GM21381 (cell line): ENCODE measurements at regions not wholly inside any gene's neighbourhood (a gene's known extent, or its start where the extent isn't known, plus 50 kb on each side); places are given as distances from the start of the nearest gene placed in this dataset.

Source experiments
- ATAC-seq: cut with Tn5 transposase; IDR thresholded peaks from one replicate; pipeline ENCODE4 v1.9.1; 2021; ENCODE audit warnings: mild to moderate bottlenecking, moderate library complexity; ENCODE audit not compliant: unreplicated experiment

GRCh38 chr4:135824759-135825296, 1623.2 kb upstream of the PABPC4L start:
- no peak for ATAC-seq

GRCh38 chr4:135804785-135805184, 1603.2 kb upstream of the PABPC4L start:
- no peak for ATAC-seq

GRCh38 chr4:135777361-135777760, 1575.8 kb upstream of the PABPC4L start:
- ATAC-seq: no peak

GRCh38 chr4:135775909-135776308, 1574.3 kb upstream of the PABPC4L start:
- no peak for ATAC-seq

DNA sequence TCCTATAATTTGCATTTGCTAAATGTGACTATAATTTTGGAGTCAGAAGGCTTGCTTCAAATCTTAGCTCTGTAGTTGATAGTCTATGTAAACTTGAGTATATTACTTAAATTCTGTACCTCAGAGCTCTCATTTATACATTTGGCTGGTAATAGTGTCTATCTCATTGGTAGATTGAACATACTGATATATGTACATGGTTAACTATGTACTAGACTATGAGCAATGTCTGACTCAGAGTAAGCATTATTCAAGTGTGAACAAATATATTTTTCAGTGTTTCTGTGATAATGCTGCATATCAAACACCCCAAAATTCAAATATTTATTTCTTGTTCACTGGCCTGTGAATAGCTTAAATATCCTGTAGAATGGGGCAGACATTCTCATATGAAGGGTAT, 1568.9 kb upstream of the PABPC4L start:
- ATAC-seq: no peak

DNA sequence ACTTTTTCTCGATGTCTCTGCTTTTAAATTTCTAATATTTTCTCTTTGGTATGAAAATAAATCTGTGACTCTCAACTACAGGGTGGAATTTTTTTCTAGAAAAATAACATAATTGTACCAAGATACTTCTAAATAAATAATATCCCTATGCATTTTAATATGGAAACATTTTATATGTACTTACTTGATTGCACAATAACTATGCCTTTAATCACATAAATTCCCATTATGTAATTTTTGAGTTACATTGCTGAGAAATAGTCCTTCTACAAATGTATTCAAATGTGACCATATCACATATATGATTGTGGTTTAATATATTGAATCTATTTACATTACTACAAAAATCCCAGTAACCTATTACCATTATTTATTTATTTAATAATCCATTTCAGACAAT, 1543.3 kb upstream of the PABPC4L start:
- no peak for ATAC-seq

GRCh38 chr4:135741583-135741982, 1540.0 kb upstream of the PABPC4L start:
- ATAC-seq: no peak

DNA sequence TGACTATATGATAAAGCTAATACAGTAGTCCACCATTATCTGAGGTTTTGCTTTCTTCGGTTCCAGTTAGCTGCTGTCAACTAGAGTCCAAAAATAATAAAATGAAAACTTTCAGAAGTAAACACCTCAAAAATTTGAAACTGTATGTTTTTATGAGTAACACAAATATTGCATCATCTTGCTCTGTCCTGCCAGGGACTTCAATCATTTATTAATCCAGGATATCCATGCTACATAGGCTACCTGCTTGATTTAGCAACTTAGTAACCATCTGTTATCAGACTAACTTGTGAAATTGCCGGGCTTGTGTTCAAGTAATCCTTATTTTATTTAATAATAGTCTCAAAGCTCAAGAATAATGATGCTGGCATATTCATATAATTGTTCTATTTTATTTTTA, 1537.8 kb upstream of the PABPC4L start:
- ATAC-seq: no peak

DNA sequence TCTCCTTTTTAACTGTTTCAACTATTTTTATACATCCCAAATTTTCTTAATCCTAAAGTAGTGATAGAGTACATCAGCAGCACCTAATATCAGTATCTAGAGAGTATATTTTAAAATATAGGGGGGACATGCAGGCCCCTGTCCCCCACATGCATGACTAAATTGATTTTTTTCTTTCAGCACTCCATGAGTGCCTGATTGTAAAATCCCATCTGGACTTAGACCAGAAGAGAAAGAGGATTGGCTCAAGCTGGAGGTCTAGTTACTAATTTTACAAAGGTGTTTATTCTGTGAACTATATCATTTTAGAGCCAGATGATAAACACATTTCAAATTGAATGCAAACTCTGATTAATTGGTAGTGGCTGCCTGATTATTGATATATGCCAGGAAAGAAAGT, 1533.9 kb upstream of the PABPC4L start:
- no peak for ATAC-seq

GRCh38 chr4:135732448-135732847, 1530.9 kb upstream of the PABPC4L start:
- ATAC-seq: no peak

DNA sequence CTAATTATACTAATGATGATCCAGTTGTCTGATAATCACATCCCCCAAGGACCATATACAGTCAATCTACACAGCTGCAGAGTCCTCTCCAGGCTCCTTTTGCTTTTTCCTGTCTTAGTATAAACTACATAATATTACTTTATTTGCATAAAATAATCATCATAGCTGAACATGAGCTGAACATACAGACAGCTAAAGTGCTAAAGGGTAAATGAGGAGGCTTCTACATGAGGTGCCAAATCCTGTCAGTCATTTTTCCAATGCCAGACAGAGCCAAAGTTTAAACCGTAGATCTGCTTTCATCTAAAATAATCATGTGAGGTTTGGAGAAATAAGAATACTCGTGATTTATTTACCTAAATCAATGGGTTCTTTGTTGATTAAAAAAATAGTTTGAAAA, 1530.1 kb upstream of the PABPC4L start:
- ATAC-seq: no peak

DNA sequence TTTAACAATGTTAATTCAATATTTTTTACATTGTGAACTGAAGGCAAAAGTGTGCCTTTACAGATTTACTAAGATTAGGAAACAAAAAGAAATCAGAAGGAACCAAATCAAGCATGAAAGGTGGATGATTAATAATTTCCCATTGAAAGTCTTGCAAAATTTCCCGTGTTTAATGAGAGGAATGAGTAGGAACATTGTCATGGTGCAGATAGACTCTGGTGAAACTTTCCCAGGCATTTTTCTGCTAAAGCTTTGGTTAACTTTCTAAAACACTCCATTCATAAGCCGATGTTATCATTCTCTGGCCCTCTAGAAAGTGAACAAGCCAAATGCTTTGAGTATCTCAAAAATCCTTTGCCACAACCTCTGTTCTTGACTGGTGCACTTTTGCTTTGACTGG, 1522.8 kb upstream of the PABPC4L start:
- no peak for ATAC-seq

- ATAC-seq: no peak
These were observed 1516.4 kb upstream of the PABPC4L start for GRCh38 chr4:135718019-135718418.

DNA sequence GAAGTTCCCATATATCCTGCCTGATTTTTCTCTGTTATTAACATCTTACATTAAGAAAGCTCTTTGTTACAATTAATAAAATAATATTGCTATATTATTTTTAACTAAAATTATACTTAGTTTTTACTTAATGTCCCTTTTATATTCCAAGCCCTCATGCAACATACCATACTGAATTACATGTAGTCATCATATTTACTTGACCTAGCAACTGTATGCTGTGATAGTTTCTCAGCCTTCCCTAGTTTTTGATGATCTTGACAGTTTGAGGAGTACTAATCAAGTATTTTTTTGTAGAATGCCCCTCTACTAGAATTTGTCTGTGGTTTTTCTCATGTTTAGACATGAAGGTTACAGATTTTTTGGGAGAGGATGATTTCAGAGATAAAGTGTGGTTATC, 1503.8 kb upstream of the PABPC4L start:
- no peak for ATAC-seq

GRCh38 chr4:135694066-135694465, 1492.5 kb upstream of the PABPC4L start:
- ATAC-seq: no peak

DNA sequence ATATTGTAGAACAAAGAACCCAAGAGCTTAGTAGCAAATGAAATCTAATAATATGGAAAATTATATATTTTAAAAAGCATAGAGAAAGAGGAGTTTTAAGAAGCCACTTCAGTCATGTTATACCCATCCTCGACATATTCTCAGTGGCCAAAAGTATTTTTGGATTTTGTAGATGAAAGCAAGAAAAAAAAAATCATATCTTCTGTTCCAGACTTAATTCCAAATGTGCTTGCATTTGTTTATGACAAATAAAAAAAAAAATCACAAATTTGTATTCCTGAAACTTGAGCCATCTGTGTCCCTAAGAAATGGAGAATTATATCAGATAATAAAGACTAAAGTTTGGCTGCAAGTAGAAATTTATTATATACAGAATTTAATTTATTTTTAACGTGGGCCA, 1482.4 kb upstream of the PABPC4L start:
- ATAC-seq: no peak

DNA sequence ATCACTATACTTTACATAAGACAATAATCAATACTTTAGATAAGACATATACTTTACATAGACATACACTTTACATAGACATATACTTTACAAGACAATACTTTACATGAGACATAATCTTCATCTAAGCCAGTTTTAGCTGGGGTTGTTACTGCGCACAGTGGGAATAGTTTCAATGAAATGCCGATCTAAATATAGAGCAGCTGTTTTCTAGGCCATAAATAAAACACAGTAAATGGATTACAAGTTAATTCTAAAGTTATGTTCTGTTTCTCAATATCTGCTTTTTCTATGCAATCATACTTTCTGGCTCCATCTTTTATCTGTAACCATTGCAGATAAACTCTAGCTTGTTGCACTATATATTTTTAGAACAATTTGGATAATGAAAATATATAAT, 1470.6 kb upstream of the PABPC4L start:
- ATAC-seq: no peak

DNA sequence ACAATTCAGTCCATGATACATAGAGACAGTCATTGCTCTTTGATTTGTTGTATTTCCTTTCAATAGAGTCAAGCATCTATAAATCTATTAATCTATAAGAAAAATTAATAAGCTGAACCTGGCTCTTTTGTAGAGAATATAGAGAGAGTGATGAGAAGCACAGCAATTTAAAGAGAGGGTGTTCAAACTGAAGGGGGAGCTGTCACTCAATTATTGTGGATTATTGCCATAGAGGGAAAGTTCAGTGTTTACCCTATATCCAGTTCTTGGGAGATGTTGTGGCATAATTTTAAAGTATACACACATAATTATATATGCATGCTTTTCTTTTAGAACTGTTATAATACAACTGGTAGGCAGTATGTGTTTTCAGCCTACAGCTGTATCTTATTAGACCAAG, 1469.0 kb upstream of the PABPC4L start:
- ATAC-seq: no peak
